ENCODE measurements at regions not wholly inside any gene's neighbourhood (a gene's known extent, or its start where the extent isn't known, plus 50 kb on each side); places are given as distances from the start of the nearest gene placed in this dataset.

DNA sequence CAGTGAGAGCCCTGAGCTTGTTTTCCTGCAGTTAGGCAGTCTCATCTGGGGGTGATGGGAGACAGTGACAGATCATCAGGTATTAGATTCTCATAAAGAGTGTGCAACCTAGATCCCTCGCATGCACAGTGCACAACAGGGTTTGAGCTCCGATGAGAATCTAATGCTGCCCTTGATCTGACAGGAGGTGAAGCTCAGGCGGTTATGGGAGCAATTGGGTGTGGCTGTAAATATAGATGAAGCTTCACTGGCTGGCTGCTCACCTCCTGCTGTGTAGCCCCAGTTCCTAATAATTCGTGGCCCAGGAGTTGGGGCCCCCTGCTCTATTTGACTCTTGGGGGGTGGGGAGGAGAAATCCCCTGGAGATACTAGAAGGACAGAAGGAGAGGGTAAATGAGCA, 309.4 kb upstream of the STT3B start:
- TF ChIP-seq, protein P1, sequence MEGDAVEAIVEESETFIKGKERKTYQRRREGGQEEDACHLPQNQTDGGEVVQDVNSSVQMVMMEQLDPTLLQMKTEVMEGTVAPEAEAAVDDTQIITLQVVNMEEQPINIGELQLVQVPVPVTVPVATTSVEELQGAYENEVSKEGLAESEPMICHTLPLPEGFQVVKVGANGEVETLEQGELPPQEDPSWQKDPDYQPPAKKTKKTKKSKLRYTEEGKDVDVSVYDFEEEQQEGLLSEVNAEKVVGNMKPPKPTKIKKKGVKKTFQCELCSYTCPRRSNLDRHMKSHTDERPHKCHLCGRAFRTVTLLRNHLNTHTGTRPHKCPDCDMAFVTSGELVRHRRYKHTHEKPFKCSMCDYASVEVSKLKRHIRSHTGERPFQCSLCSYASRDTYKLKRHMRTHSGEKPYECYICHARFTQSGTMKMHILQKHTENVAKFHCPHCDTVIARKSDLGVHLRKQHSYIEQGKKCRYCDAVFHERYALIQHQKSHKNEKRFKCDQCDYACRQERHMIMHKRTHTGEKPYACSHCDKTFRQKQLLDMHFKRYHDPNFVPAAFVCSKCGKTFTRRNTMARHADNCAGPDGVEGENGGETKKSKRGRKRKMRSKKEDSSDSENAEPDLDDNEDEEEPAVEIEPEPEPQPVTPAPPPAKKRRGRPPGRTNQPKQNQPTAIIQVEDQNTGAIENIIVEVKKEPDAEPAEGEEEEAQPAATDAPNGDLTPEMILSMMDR (IDR thresholded peaks at IDR 0.05) = no peak
- TF ChIP-seq POLR2A (IDR thresholded peaks at IDR 0.05) = no peak

Data from body of pancreas (tissue), 4 donors.